ENCODE measurements at regions not wholly inside any gene's neighbourhood (a gene's known extent, or its start where the extent isn't known, plus 50 kb on each side); places are given as distances from the start of the nearest gene placed in this dataset.

DNA sequence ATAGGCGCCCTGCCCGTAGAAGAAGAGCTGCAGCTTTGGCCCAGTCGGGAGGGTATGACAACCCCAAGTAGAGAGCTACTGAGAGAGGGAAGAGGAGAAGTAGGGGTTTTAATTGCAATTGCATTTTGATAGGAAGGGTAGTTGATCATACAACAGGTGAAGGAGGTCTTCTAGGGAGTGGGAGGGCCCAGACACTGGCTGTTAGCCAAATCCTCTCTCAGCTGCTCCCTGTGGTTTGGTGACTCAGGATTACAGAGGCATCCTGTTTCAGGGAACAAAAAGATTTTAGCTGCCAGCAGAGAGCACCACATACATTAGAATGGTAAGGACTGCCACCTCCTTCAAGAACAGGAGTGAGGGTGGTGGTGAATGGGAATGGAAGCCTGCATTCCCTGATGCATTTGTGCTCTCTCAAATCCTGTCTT lies 408.9 kb upstream of the THBS1 start:
- H3K4me3 ChIP-seq (ENCODE audit: low read depth, low read length) = no peak overlapping the region
- TF ChIP-seq, protein P1, sequence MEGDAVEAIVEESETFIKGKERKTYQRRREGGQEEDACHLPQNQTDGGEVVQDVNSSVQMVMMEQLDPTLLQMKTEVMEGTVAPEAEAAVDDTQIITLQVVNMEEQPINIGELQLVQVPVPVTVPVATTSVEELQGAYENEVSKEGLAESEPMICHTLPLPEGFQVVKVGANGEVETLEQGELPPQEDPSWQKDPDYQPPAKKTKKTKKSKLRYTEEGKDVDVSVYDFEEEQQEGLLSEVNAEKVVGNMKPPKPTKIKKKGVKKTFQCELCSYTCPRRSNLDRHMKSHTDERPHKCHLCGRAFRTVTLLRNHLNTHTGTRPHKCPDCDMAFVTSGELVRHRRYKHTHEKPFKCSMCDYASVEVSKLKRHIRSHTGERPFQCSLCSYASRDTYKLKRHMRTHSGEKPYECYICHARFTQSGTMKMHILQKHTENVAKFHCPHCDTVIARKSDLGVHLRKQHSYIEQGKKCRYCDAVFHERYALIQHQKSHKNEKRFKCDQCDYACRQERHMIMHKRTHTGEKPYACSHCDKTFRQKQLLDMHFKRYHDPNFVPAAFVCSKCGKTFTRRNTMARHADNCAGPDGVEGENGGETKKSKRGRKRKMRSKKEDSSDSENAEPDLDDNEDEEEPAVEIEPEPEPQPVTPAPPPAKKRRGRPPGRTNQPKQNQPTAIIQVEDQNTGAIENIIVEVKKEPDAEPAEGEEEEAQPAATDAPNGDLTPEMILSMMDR (IDR thresholded peaks at IDR 0.05; ENCODE audit: low read depth, low read length) = peak; percentile 28; the same call in 1 of the 2 replicates

DNA sequence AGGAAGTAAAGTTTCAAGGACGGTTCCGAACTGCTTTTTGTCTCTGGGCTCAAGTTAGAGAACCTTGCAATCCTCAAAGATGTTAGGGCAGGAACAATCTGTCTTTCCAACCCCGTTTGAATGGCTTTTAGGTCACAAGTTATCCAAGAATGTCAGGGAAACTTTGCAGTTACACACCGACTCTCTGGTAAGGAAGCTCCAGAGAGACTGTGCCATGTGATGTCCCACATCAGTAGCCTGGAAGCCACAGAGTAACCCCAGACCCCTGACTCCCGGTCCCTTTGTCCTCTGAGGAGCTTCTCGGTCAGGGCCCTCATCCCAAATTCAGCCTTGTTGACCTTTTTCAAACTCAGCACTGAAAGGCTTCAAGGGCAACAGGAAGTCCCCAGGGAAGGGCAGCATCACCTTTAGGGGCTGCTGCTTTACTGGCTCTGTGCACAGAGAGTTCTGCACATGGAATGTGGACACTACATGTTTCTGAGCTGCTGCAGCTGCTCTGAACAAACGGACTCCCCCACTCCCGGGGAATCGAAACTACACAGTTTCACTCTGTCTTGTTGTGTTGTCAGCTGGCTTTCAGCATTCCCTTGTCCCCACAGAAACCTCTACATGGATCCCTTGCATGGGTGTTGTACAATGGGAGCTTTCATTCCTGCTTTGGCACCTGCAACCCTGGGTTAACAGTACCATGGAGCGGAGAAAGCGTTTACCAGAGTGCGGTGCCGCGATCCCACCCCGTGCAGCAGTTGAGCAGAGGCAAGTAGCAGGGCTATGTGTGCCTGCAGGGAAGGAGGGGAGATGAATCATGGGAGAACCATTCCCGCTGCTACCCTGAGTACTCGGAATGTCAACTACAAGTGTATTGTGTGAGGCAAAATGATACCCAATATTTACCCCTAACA lies 408.2 kb upstream of the THBS1 start:
- H3K4me3 ChIP-seq (ENCODE audit: low read depth, low read length) = peak overlapping the region; percentile 2; the same call in 1 of the 2 replicates
- TF ChIP-seq, protein P1 (IDR thresholded peaks at IDR 0.05; ENCODE audit: low read depth, low read length) = no peak

DNA sequence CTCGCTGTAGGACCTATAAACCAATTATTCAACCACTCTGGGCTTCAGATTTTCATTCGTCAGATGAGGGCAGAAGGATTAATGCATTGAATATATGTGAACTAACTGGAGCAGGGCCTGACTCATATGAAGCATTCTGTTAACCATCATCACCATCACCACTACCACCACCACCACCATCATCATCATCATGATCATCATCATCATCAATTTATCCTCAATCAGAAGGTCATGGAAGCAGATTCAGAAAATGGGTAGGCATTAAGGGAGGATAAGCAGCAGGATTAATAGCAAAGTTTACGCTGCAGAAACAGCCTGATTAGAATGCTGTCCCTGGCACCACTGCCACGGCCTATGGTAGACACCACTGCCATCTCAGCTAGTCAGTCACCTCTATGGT lies 407.5 kb upstream of the THBS1 start:
- H3K4me3 ChIP-seq (ENCODE audit: low read depth, low read length) = no peak overlapping the region
- TF ChIP-seq, protein P1 (IDR thresholded peaks at IDR 0.05; ENCODE audit: low read depth, low read length) = no peak

DNA sequence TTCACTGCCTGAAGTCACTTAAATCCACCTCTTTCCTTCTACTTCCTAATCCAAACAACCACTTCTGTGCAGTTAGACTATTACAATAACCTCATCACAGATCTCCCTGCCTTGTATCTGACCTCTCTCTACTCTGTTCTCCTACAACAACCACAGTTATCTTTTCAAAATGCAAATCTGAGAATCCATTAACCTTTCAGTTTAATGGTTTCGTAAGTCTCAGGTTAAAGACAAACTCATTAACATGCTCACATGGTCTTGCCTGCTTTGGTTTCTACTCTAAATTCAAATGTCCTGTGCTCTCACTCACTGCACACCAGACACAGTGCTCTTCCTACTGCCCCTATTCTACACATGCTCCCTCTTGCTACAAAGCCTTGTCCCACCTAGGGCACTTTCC lies 406.5 kb upstream of the THBS1 start:
- no peak overlapping the region for H3K4me3 ChIP-seq (ENCODE audit: low read depth, low read length)
- TF ChIP-seq, protein P1 (IDR thresholded peaks at IDR 0.05; ENCODE audit: low read depth, low read length) = no peak

DNA sequence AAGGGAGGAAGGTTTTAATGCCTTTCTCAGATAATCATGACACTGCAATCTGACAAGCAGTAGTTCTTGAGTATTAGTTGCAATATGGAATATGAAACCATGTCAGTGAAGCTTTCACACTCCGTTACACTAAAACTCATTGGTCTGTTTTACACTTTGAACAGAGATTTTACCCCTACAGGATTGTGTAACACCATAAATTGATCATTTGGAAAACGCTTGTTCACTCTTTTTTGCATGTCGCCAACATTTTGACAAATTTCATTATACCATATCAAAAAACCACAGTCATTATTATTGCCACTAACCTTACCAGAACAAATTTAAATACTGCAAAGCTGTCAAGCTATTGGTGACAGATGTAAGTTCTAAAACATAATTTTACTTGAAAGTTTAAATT lies 404.8 kb upstream of the THBS1 start:
- no peak overlapping the region for H3K4me3 ChIP-seq (ENCODE audit: low read depth, low read length)
- TF ChIP-seq, protein P1 (IDR thresholded peaks at IDR 0.05; ENCODE audit: low read depth, low read length) = no peak

DNA sequence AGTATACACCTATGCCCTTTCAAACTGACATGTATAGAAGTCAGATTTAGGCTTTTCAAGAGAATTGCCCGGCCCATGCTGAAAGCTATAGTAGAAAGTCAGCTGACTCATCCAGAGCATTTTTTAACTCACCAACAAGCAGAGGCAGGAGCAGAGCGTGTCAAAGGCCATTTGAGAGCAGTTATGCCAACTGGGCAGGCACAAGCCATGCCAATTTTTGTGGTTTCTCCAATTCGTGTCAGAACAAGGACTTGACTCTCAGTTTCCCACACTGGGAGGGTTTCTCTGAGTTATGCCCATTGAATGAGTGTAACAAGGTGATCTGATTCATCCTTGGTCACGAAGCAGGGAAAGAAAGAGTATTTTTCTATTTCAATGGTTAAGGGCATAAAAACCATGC lies 403.3 kb upstream of the THBS1 start:
- TF ChIP-seq, protein P1 (IDR thresholded peaks at IDR 0.05; ENCODE audit: low read depth, low read length) = no peak
- H3K4me3 ChIP-seq (ENCODE audit: low read depth, low read length) = no peak overlapping the region

DNA sequence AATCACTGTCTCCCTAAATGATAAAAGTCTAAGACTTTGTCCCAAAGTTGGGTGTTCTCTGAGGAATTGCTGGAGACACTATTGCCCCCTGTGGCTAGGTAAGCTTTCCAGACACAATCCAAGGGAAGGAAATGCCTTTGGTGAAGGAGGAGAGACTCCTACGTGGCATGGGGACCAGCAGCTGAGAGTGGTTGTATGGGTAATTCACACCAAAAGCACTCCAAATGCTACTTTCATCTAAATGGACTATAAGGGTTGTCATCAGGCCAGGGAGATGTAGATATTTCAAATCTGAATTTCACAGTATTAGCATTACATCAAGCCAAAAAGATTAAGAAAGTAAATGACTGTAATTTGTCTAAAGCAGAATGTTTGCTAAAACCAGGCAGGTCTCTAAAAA lies 400.8 kb upstream of the THBS1 start:
- TF ChIP-seq, protein P1 (IDR thresholded peaks at IDR 0.05; ENCODE audit: low read depth, low read length) = no peak
- no peak overlapping the region for H3K4me3 ChIP-seq (ENCODE audit: low read depth, low read length)

Data from WI38 (cell line).